ENCODE measurements at regions not wholly inside any gene's neighbourhood (a gene's known extent, or its start where the extent isn't known, plus 50 kb on each side); places are given as distances from the start of the nearest gene placed in this dataset.

DNA sequence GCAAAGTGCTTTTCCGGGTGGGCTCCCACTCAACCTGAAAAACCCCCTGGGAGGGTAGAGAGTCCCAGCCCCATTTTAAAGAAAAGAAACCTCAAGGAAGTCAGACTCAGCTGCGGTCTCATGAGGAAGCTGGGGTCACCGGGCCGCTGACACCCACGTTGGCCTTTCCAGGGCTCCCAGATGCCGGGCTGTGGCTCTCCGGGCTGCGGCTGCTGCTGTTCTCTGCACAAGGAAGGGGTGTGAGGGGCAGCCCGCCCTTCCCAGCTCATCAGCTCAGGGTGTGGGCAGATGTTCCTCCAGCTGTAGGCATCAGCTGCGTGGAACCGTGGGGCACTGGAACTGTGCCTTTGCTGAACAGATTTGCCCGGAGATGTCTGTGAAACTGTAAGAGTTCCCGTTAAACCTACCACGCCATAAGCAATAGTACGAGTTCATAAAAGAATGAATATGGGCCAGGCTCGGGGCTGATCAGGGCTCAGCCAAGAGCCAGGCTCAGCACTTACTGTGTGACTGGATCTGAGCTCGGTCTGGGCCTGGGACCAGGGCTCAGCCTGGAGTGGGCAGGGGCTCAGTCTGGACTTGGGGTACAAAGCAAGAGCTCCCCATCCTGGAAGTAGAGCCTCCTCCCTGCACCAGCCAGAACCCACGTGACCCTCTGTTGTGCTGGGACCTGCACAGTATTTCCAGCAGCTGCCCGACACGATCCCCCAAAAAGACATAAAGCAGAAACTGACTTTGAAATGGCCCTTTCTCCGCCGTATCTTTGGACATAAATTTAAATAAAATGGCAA is 130.2 kb upstream of the PPP1R26 start:
- TF ChIP-seq, protein P1, sequence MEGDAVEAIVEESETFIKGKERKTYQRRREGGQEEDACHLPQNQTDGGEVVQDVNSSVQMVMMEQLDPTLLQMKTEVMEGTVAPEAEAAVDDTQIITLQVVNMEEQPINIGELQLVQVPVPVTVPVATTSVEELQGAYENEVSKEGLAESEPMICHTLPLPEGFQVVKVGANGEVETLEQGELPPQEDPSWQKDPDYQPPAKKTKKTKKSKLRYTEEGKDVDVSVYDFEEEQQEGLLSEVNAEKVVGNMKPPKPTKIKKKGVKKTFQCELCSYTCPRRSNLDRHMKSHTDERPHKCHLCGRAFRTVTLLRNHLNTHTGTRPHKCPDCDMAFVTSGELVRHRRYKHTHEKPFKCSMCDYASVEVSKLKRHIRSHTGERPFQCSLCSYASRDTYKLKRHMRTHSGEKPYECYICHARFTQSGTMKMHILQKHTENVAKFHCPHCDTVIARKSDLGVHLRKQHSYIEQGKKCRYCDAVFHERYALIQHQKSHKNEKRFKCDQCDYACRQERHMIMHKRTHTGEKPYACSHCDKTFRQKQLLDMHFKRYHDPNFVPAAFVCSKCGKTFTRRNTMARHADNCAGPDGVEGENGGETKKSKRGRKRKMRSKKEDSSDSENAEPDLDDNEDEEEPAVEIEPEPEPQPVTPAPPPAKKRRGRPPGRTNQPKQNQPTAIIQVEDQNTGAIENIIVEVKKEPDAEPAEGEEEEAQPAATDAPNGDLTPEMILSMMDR (IDR thresholded peaks at IDR 0.05): no peak
- TF ChIP-seq EZH2phosphoT487 (IDR thresholded peaks at IDR 0.05): no peak
